HFFc6 (cell line): ENCODE measurements at regions not wholly inside any gene's neighbourhood (a gene's known extent, or its start where the extent isn't known, plus 50 kb on each side); places are given as distances from the start of the nearest gene placed in this dataset.
"Not testable (repeated sequence)": the region's sequence is repeated elsewhere in the genome, so short reads cannot be mapped to it uniquely, and the experiment has no call there.

ENCODE experiments used
- DNase-seq: peaks from one replicate; pipeline ENCODE4 v3.0.0-alpha.2; 2018
- H3K27ac Mint-ChIP-seq: 2 replicates; pipeline ENCODE4 v1.8.0; 2020; ENCODE audit warnings: mild to moderate bottlenecking, mixed read lengths
- H3K27me3 Mint-ChIP-seq: 2 replicates; pipeline ENCODE4 v1.8.0; 2021; ENCODE audit warnings: mild to moderate bottlenecking, moderate library complexity, mixed read lengths; ENCODE audit not compliant: insufficient read depth
- H3K36me3 Mint-ChIP-seq: 2 replicates; pipeline ENCODE4 v1.8.0; 2021; ENCODE audit warnings: low read depth, mixed read lengths
- H3K4me1 Mint-ChIP-seq: 2 replicates; pipeline ENCODE4 v1.8.0; 2020; ENCODE audit warnings: low read depth, mixed read lengths
- H3K4me3 Mint-ChIP-seq: 2 replicates; pipeline ENCODE4 v1.8.0; 2020; ENCODE audit warnings: mild to moderate bottlenecking, moderate library complexity, mixed read lengths
- H3K9me3 Mint-ChIP-seq: 2 replicates; pipeline ENCODE4 v1.8.0; 2020; ENCODE audit warnings: mild to moderate bottlenecking, mixed read lengths
- TF ChIP-seq, protein P1 (sequence below): fragments of 200-600 bp; sonication (generic); IDR thresholded peaks from 2 replicates; pipeline ENCODE4 v1.5.0; 2021; ENCODE audit warnings: antibody characterized with exemption, mild to moderate bottlenecking

DNA sequence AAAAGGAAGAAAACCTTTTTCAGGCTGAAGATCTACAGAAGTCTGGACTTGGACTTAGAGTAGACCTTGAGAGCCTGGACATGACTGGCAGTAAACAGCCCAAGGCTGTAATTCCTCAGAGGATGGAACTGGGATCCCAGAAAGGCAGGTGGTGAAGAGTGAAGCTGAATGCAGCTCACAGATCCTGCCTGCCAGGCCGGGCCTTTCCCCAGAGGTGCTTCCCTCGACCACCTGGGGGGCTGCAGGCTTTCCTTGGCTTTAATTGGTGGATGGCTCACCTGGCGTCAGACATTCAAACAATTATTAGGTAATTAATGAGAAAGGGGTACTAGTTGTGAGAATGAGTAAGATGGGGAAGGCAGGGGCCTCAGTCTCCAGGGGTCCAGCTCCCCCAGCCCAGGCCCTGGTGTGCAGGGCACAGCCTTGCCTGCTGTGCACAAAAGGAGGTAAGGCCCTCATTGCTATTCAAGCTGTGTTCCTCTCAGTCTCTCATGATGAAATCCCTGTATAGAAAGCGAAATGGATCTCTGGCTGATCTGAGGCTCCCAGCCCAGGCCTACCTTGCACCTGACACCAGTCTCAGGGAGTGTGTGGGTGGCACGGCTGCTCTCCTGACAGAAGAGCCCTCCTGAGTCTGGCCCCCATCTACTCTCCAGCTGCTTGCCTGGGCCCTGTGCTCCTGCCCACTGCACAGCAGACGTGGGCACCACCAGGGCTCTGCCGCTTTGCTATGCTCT is 63.0 kb upstream of the TCL1A start:
- no peaks in the 10 kb centered on the region for H3K36me3 Mint-ChIP-seq
- H3K27ac Mint-ChIP-seq = no peak overlapping the region
- no peak for DNase-seq
- H3K9me3 Mint-ChIP-seq = peaks cover 4% of the 10 kb centered on the region; the same call in 1 of the 2 replicates
- H3K27me3 Mint-ChIP-seq = peaks cover 1% of the 10 kb centered on the region; the same call in 1 of the 2 replicates
- no peak overlapping the region for H3K4me3 Mint-ChIP-seq
- H3K4me1 Mint-ChIP-seq = no peaks in the 10 kb centered on the region
- TF ChIP-seq, protein P1, sequence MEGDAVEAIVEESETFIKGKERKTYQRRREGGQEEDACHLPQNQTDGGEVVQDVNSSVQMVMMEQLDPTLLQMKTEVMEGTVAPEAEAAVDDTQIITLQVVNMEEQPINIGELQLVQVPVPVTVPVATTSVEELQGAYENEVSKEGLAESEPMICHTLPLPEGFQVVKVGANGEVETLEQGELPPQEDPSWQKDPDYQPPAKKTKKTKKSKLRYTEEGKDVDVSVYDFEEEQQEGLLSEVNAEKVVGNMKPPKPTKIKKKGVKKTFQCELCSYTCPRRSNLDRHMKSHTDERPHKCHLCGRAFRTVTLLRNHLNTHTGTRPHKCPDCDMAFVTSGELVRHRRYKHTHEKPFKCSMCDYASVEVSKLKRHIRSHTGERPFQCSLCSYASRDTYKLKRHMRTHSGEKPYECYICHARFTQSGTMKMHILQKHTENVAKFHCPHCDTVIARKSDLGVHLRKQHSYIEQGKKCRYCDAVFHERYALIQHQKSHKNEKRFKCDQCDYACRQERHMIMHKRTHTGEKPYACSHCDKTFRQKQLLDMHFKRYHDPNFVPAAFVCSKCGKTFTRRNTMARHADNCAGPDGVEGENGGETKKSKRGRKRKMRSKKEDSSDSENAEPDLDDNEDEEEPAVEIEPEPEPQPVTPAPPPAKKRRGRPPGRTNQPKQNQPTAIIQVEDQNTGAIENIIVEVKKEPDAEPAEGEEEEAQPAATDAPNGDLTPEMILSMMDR = no peak

GRCh38 chr14:95774265-95775160 is 60.6 kb upstream of the TCL1A start:
- peaks cover 3% of the 10 kb centered on the region; the same call in 1 of the 2 replicates for H3K27me3 Mint-ChIP-seq
- H3K9me3 Mint-ChIP-seq = peaks cover 4% of the 10 kb centered on the region; the same call in 1 of the 2 replicates
- no peak overlapping the region for H3K4me3 Mint-ChIP-seq
- H3K27ac Mint-ChIP-seq = no peak overlapping the region
- H3K36me3 Mint-ChIP-seq = no peaks in the 10 kb centered on the region
- DNase-seq = peak; percentile 30
- TF ChIP-seq, protein P1 = peak; percentile 94
- H3K4me1 Mint-ChIP-seq = no peaks in the 10 kb centered on the region

GRCh38 chr14:95770777-95771176 is 56.9 kb upstream of the TCL1A start:
- peaks cover 6% of the 10 kb centered on the region for H3K27me3 Mint-ChIP-seq
- peaks cover 5% of the 10 kb centered on the region for H3K9me3 Mint-ChIP-seq
- TF ChIP-seq, protein P1 = no peak
- DNase-seq = no peak
- no peak overlapping the region for H3K27ac Mint-ChIP-seq
- H3K36me3 Mint-ChIP-seq = no peaks in the 10 kb centered on the region
- H3K4me3 Mint-ChIP-seq = no peak overlapping the region
- no peaks in the 10 kb centered on the region for H3K4me1 Mint-ChIP-seq

DNA sequence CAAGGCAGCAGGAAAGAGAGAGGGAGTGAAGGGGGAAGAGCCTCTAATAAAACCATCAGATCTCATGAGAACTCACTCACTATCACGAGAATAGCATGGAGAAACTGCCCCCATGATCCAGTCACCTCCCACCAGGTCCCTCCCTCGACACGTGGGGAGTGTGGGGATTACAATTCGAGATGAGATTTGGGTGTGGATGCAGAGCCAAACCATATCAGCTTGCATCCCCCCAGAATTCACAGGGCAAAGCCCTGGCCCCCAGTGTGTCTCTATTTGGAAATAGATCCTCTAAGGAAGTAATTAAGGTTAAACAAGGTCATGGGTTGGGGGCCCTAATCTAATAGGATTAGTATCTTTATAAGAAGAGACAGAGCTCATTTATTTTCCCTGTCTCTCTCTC is 56.1 kb upstream of the TCL1A start:
- H3K4me1 Mint-ChIP-seq = no peaks in the 10 kb centered on the region
- no peak overlapping the region for H3K27ac Mint-ChIP-seq
- peaks cover 9% of the 10 kb centered on the region for H3K9me3 Mint-ChIP-seq
- H3K4me3 Mint-ChIP-seq = no peak overlapping the region
- H3K27me3 Mint-ChIP-seq = peaks cover 6% of the 10 kb centered on the region
- DNase-seq = no peak
- H3K36me3 Mint-ChIP-seq = no peaks in the 10 kb centered on the region
- TF ChIP-seq, protein P1 = no peak

GRCh38 chr14:95769431-95769830 is 55.5 kb upstream of the TCL1A start:
- not testable (repeated sequence) for H3K4me3 Mint-ChIP-seq, DNase-seq, H3K27me3 Mint-ChIP-seq, H3K27ac Mint-ChIP-seq, H3K36me3 Mint-ChIP-seq, H3K4me1 Mint-ChIP-seq, H3K9me3 Mint-ChIP-seq

DNA sequence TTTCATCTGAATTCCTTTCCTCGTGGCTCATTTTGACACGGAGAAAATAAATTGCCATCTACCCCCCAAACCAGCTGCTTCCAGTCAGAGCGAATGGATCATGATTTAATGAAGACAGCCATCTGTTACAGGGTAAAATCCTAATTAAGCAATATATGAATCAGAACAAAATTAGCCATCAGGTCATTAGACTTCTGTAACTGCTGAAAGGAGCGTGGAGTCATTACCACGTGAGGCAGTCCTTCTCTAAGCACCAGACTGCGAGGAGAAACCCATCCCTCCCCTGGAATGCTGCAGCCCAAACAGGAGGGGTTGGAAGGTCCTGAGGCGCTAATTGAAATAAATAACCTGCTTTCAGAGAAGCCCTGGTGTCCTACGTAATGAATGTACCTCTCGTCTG is 51.1 kb upstream of the TCL1A start:
- no peaks in the 10 kb centered on the region for H3K4me1 Mint-ChIP-seq
- TF ChIP-seq, protein P1 = no peak
- no peak overlapping the region for H3K27ac Mint-ChIP-seq
- DNase-seq = no peak
- peaks cover 24% of the 10 kb centered on the region for H3K9me3 Mint-ChIP-seq
- H3K36me3 Mint-ChIP-seq = no peaks in the 10 kb centered on the region
- H3K27me3 Mint-ChIP-seq = peaks cover 3% of the 10 kb centered on the region
- H3K4me3 Mint-ChIP-seq = no peak overlapping the region
